Gastrocnemius medialis (tissue), 4 donors: ENCODE measurements at regions not wholly inside any gene's neighbourhood (a gene's known extent, or its start where the extent isn't known, plus 50 kb on each side); places are given as distances from the start of the nearest gene placed in this dataset.

Experiments used
- POLR2A ChIP-seq, 2 donors: fragments of 450-650 bp; IDR thresholded peaks; one replicate each; pipeline ENCODE4 v1.6.1; 2017; ENCODE audit warnings: antibody characterized with exemption in 2 of 2, mild to moderate bottlenecking in 2 of 2, moderate library complexity in 2 of 2
- TF ChIP-seq, protein P1 (sequence below), 5 experiments: fragments of 450-650 bp in 3 of 5; fragments of 200-600 bp in 2 of 5; sonication (generic) in 2 of 5; IDR thresholded peaks in 4 of 5; conservative IDR thresholded peaks in 1 of 5; 1 replicate in 4 of 5; 2 replicates in 1 of 5; pipeline ENCODE4 v1.5.1; 2016 to 2019; ENCODE audit warnings: antibody characterized with exemption in 5 of 5, mild to moderate bottlenecking in 3 of 5, moderate library complexity in 3 of 5

DNA sequence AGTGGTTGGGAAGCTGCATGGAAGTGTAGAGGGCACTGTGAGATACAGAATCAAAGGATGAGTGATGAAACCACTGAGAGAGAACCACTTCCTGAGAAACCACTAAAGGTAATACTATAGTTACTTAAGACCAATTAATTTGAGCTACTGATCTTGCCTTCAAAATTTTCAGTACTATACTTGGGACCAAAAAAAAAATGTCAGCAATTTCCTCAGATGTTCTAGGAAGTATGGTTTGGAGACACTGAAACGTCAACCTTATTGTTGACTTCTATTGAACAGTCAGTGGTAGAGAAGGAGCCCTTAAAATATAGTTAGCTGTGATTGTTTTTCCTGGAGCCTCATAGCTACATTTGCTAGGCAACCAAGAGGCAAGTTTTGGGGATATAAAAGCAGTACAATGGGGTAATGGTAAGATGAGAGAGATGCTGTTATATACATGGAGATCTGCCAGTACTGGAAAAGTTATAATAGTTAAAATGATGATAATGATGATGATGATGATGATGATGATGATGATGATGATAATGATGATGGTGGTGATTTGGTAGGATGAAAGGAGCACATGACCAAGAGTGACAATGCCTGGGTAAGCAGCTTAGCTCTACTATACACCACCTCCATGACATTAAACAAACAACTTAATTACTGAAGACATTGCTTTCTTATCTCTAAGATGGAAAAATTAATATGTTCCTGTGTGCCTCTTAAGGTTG, 300.9 kb upstream of the G2E3 start:
- TF ChIP-seq, protein P1, sequence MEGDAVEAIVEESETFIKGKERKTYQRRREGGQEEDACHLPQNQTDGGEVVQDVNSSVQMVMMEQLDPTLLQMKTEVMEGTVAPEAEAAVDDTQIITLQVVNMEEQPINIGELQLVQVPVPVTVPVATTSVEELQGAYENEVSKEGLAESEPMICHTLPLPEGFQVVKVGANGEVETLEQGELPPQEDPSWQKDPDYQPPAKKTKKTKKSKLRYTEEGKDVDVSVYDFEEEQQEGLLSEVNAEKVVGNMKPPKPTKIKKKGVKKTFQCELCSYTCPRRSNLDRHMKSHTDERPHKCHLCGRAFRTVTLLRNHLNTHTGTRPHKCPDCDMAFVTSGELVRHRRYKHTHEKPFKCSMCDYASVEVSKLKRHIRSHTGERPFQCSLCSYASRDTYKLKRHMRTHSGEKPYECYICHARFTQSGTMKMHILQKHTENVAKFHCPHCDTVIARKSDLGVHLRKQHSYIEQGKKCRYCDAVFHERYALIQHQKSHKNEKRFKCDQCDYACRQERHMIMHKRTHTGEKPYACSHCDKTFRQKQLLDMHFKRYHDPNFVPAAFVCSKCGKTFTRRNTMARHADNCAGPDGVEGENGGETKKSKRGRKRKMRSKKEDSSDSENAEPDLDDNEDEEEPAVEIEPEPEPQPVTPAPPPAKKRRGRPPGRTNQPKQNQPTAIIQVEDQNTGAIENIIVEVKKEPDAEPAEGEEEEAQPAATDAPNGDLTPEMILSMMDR (IDR thresholded peaks at IDR 0.05 in 4 of 5, conservative IDR thresholded peaks at IDR 0.05 in 1 of 5): no peak
- TF ChIP-seq POLR2A (IDR thresholded peaks at IDR 0.05): no peak
